MCF 10A (cell line): ENCODE measurements at regions not wholly inside any gene's neighbourhood (a gene's known extent, or its start where the extent isn't known, plus 50 kb on each side); places are given as distances from the start of the nearest gene placed in this dataset.

Source experiments
- BruUV-seq: library from RNA; stranded (reverse); fragments of 400-500 nt; replicated peaks from 2 replicates; lab custom pipeline; 2021; lab: Mats Ljungman, UMichigan
- CTCF ChIA-PET: fragments of 300-600 bp; sonication (Branson Sonifier 250); formaldehyde crosslinking; extraction: SDS; loops from one replicate; lab custom pipeline; 2021; ENCODE audit warnings: antibody characterized with exemption, inconsistent platforms; lab: Yijun Ruan, JAX
- POLR2A ChIA-PET: fragments of 300-600, 350-650 bp; sonication (Branson Sonifier 250); formaldehyde crosslinking; extraction: SDS; loops from one replicate; lab custom pipeline; 2020; ENCODE audit warnings: antibody characterized with exemption, inconsistent platforms; lab: Yijun Ruan, JAX
- DNase-seq: peaks from one replicate; pipeline ENCODE4 v3.0.0-alpha.2; 2018; ENCODE audit not compliant: unreplicated experiment
- H3K27ac Mint-ChIP-seq: one replicate; pipeline ENCODE4 v1.8.0; 2022; ENCODE audit warnings: mild to moderate bottlenecking, low read depth, mixed read lengths; ENCODE audit not compliant: unreplicated experiment
- H3K27me3 Mint-ChIP-seq: one replicate; pipeline ENCODE4 v1.8.0; 2022; ENCODE audit warnings: mixed read lengths; ENCODE audit not compliant: insufficient read depth, unreplicated experiment
- H3K36me3 Mint-ChIP-seq: one replicate; pipeline ENCODE4 v1.8.0; 2022; ENCODE audit warnings: mild to moderate bottlenecking, moderate library complexity, mixed read lengths; ENCODE audit not compliant: insufficient read depth, unreplicated experiment
- H3K4me1 Mint-ChIP-seq: one replicate; pipeline ENCODE4 v1.8.0; 2022; ENCODE audit warnings: mixed read lengths; ENCODE audit not compliant: insufficient read depth, unreplicated experiment
- H3K4me3 Mint-ChIP-seq: one replicate; pipeline ENCODE4 v1.8.0; 2022; ENCODE audit warnings: mild to moderate bottlenecking, moderate library complexity, mixed read lengths; ENCODE audit not compliant: unreplicated experiment
- H3K9me3 Mint-ChIP-seq: one replicate; pipeline ENCODE4 v1.8.0; 2022; ENCODE audit warnings: mixed read lengths; ENCODE audit not compliant: unreplicated experiment
- intact Hi-C: fragments of 100-400 bp; cut with micrococcal nuclease; formaldehyde crosslinking; loops from 2 replicates; pipeline ENCODE4 v1.14.1; 2022
- TF ChIP-seq, protein P1 (sequence below): fragments of 200-600 bp; IDR thresholded peaks from one replicate; pipeline ENCODE4 v1.8.0; 2022; ENCODE audit warnings: antibody characterized with exemption, mild to moderate bottlenecking; ENCODE audit not compliant: unreplicated experiment

DNA sequence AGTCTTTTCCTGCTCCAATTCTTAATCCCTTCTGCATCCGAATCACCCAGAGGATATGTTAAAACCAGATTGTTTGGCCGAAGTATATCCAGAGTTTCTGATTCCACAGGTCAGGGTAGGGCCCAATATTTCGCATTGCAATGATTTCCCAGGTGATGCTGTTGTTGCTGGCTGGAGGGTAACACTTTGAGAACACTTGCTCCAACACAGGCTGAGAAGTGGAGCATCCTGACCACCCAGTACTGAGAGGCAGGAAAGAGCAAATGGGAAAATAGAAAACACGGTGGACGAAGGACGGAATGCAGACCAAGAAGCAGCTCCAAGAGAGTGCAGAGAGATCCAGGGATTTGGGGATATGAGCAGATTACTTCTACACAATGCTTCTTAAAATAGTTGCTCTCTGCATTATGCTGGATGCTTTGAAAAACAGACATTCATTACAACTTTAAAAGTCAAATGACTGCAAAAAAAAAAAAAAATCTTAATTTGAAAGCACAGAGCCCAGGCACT, 362.2 kb upstream of the SLC14A2 start:
- ChIA-PET CTCF (interaction anchor here (1.0 to 1.7 kb wide), 2 partner anchors 22 to 154 kb away, joined by 3 to 5 read pairs; no protein-coding TSS in a partner anchor), POLR2A (no interaction called here)
- H3K4me3 Mint-ChIP-seq: no peak overlapping the region
- peaks cover 9% of the 10 kb centered on the region for H3K4me1 Mint-ChIP-seq
- TF ChIP-seq, protein P1, sequence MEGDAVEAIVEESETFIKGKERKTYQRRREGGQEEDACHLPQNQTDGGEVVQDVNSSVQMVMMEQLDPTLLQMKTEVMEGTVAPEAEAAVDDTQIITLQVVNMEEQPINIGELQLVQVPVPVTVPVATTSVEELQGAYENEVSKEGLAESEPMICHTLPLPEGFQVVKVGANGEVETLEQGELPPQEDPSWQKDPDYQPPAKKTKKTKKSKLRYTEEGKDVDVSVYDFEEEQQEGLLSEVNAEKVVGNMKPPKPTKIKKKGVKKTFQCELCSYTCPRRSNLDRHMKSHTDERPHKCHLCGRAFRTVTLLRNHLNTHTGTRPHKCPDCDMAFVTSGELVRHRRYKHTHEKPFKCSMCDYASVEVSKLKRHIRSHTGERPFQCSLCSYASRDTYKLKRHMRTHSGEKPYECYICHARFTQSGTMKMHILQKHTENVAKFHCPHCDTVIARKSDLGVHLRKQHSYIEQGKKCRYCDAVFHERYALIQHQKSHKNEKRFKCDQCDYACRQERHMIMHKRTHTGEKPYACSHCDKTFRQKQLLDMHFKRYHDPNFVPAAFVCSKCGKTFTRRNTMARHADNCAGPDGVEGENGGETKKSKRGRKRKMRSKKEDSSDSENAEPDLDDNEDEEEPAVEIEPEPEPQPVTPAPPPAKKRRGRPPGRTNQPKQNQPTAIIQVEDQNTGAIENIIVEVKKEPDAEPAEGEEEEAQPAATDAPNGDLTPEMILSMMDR: no peak
- H3K27me3 Mint-ChIP-seq: no peaks in the 10 kb centered on the region
- no peak overlapping the region for H3K27ac Mint-ChIP-seq
- H3K9me3 Mint-ChIP-seq: no peaks in the 10 kb centered on the region
- intact Hi-C loops: no loop called here
- BruUV-seq: no TSS peak
- no peaks in the 10 kb centered on the region for H3K36me3 Mint-ChIP-seq
- DNase-seq: no peak

DNA sequence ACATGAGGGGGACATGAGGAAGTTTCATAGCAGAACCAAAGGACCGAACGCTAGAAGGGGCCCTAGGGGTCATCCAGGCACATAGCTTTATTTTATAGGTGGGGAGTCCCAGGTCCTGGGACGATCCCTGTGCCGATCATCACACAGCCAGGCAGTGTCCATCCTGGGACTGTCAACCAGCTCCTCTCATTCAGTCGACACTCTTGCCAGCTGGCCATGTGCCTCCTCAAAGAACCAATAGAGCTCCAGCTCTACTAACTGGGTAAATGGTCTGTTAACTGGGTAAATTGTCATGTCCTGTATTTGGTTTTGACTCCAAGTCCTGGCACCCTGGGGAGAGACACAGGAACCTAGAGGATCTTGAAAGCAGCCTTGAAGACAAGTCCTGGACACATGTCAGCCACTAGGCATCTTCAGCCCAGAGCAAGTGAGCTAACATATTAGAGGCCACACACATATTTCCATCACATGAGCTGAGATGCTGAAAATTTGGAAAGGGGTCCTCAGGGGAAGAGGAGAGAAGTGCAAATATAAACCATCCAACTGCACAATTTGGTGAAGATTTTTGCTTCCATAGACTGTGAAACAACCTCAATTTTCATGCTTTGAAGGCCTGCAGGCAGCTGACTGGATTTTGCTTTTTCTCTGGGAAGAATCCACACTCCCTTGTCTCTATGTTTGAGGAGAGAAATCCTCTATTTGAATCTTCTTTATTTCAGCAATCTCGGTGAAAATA, 361.1 kb upstream of the SLC14A2 start:
- Mint-ChIP-seq H3K4me3 (no peak overlapping the region), H3K27me3 (no peaks in the 10 kb centered on the region), H3K27ac (no peak overlapping the region), H3K36me3 (no peaks in the 10 kb centered on the region), H3K9me3 (no peaks in the 10 kb centered on the region), H3K4me1 (peaks cover 9% of the 10 kb centered on the region)
- intact Hi-C loops: no loop called here
- no TSS peak for BruUV-seq
- TF ChIP-seq, protein P1: no peak
- no peak for DNase-seq
- ChIA-PET POLR2A (interaction anchor here (0.6 kb wide), 1 partner anchor 549 kb away, joined by 3 read pairs; no protein-coding TSS in a partner anchor), CTCF (interaction anchor here (0.7 to 1.7 kb wide), 5 partner anchors 13 to 153 kb away, joined by 3 to 5 read pairs (median 3); no protein-coding TSS in a partner anchor)

DNA sequence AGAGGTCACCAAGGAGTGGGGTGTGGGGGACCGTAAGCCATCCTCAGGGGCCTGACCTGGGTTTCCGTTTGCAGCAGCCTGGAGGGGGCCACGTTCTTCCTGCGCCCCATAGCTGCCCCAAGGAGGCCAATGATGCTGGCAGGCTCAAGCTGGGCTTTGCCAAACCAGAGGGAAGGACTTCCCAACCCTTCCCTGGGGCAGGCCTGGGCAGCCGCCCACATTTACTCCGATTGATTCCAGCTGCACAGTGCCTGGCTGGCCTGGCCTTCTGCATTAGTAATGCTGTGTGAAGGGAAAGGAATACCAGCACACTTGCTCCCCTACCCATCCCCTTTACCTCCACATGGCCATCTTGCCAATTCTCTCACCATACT, 360.6 kb upstream of the SLC14A2 start:
- ChIA-PET POLR2A (interaction anchor here (0.6 kb wide), 1 partner anchor 548 kb away, joined by 3 read pairs; no protein-coding TSS in a partner anchor), CTCF (interaction anchor here (0.7 to 1.7 kb wide), 6 partner anchors 12 to 152 kb away, joined by 3 to 5 read pairs (median 3); no protein-coding TSS in a partner anchor)
- peaks cover 9% of the 10 kb centered on the region for H3K4me1 Mint-ChIP-seq
- peak overlapping the region; percentile 10 for H3K27ac Mint-ChIP-seq
- no peaks in the 10 kb centered on the region for H3K27me3 Mint-ChIP-seq
- no peak overlapping the region for H3K4me3 Mint-ChIP-seq
- no peaks in the 10 kb centered on the region for H3K9me3 Mint-ChIP-seq
- H3K36me3 Mint-ChIP-seq: no peaks in the 10 kb centered on the region
- TF ChIP-seq, protein P1: no peak
- no peak for DNase-seq
- BruUV-seq: no TSS peak
- intact Hi-C loops: no loop called here

DNA sequence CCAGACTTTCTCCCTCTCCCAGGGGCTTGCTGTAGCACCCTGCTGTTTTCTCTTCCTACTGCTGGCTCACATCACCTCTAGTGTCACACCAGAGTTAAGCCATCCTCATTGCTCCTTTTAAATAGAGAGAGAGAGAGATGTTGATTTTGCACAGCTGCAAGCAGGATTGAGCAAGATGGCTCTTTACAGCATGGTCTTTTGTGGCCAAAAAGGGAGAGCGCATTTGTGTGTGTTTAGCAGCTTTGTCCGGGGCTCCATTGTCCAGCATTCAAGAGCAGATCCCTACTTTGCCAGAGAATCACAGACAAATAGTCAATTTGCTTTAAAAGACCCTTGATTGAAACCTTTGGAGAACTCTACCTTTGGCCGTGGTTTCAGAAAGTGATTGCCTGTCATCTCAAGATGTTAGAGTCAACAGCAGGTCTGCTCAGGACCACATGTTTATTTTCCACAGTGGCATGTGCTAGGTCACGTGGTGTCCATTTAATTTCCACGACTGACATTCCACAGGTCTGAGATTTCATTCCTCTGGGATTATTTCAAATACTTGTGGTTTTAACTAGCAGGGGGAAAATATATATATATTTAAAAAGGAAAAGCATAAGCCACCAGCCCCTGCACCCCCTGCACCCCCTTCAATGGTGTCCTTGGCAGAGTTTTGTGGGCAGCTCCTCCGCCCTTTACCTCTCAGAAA, 359.9 kb upstream of the SLC14A2 start:
- ChIA-PET CTCF (interaction anchor here (0.6 to 1.5 kb wide), 5 partner anchors 19 to 300 kb away, joined by 3 read pairs; no protein-coding TSS in a partner anchor), POLR2A (no interaction called here)
- no peak for DNase-seq
- no peak overlapping the region for H3K4me3 Mint-ChIP-seq
- H3K36me3 Mint-ChIP-seq: no peaks in the 10 kb centered on the region
- peaks cover 9% of the 10 kb centered on the region for H3K4me1 Mint-ChIP-seq
- TF ChIP-seq, protein P1: no peak
- H3K27ac Mint-ChIP-seq: peak overlapping the region; percentile 10
- no peaks in the 10 kb centered on the region for H3K27me3 Mint-ChIP-seq
- intact Hi-C loops: no loop called here
- H3K9me3 Mint-ChIP-seq: no peaks in the 10 kb centered on the region
- BruUV-seq: no TSS peak
